GM18519 (cell line): ENCODE measurements at regions not wholly inside any gene's neighbourhood (a gene's known extent, or its start where the extent isn't known, plus 50 kb on each side); places are given as distances from the start of the nearest gene placed in this dataset.

ENCODE experiments used
- ATAC-seq: cut with Tn5 transposase; IDR thresholded peaks from one replicate; pipeline ENCODE4 v1.9.1; 2021; ENCODE audit warnings: mild to moderate bottlenecking, moderate library complexity; ENCODE audit not compliant: unreplicated experiment, low FRiP score

DNA sequence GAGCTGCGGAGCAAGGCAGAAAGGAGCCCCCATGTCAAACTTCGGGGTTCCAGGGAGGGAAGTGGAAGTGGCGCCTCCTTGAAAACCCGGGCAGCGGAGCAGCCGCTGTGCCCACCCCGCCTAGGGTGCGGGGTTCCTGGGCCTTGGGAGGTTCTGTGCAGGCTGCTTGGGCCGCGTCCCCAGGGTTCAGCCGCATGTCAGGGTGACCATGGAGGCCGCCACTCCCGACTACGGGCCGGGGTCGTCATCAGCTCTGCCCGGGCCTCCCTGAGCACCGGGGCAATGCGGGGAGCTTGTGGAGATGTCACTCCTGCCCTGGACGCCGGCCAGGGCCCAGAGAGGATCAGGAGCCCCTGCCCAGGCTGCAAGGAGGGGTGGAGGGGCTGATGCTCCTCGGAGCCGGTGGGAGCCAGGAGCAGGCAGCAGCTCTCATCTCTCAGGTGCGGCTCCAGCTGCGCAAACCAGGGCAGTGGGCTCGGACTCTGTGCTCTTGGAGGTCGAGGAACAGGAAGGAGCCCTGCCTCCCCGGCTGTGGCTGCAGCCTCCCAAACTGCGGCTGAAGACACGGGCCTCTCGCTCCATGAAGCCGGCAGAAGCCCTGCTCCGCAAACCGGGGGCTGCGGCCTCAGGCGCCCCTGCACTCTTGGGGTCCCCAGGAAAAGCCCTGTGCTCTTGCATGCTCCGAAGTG, 1286.5 kb downstream of the TMEM121 start:
- ATAC-seq, result no peak

DNA sequence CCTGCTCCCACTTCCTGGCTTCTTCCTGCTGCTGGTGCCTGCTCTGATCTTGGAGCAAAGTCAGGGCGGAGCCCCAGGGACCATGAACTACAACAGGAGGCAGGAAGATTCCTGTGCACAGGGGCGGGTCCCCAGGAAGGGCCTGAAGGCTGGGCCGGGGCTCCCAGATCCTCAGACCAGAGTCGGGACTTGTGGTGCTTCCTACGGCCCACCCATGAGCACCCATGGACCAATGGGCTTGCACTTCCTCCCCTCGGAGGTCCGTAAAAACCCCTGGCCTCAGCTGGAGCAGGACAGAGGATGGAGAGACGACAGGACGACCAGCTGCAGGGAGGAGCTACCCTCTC, 1287.1 kb downstream of the TMEM121 start:
- no peak for ATAC-seq

DNA sequence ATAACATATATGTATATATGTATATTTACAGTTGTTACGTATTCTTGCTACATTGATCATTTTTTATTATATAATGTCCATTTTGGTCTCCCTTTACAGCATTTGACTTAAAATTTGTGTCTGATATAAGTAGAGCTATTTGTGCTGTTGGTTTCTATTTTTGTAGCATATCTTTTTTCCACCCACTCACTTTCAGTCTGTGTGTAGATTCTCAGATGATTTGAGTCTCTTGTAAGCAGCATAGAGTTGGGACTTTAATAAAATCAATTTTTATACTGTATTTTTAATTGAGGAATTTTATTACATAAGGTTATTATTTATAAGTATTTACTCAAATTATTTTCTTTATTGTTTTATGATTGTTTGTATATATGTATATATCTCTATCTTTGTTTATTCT, 1293.7 kb downstream of the TMEM121 start:
- ATAC-seq, result no peak

DNA sequence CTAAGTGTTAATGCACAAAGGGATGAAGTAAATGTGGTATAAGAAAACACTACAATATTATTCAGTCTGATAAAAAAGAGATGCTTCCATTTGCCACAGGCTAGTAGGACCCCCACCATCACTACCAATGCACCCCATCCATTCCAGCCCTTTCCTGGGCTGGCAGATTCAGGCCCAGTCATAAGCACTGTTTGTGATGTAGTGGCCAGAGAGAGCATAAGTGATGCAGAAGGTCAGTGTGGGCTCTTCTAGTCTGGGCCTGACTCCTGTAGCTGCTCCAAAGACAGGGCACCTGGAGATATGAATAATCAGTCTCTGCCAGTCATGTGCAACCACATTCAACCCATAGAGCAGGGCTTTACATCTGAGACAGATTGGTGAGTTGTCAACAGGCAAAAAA, 1294.7 kb downstream of the TMEM121 start:
- no peak for ATAC-seq

DNA sequence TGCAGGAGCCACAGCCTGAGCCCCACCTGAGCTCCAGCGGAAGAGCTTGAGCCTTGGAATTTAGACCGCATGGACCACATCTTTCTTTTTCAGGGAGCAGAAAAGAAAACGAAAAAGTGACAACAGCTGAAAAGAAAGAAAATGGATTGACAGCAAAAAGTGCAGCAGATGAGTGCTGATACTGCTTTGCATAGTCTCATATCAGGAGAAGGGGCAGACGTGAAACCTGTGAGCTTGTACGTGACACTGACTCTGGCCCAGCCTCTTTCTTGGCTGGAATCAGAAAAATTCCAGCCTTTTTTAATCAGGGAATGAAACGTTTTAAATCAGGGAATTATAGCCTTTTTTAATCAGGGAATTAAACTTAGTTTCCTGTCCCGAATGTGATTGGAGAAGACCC, 1296.5 kb downstream of the TMEM121 start:
- ATAC-seq, result no peak

DNA sequence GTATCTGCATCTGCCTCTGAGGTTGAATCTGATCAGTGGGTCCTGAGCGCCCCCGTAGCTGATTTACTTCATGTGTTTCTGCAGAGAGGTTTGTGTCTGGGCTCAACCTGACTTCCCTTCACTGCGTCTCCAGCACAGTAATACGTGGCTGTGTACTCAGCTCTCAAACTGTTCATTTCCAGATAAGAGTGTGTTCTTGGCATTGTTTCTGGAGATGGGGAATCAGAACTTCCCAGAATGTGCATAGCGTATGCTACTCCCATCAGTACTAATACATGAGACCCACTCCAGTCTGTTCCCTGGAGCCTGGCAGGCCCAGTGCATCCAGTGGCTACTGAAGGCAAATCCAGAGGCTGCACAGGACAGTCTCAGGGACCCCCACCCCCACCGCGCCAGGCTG, 1297.2 kb downstream of the TMEM121 start:
- no peak for ATAC-seq

DNA sequence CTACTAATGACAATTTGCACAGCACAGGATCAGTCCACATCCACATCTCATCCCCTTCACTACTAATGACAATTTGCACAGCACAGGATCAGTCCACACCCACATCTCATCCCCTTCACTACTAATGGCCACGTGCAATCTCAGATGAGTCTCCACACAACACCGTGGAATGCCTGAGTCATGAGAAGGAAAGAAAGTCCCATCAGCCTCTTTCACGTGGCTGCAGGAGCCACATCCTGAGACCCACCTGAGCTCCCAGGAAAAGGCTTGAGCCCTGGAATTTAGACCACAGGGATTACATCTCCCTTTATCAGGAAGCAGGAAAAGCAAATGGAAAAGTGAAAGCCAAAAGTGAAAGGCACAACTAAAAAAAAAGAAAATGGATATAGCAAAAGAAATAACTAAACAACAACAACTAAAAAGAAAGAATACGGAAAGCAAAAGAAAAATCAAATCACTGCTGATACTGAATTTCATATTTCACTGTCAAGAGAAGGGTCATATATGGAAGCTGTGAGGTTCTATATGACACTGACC, 1300.5 kb downstream of the TMEM121 start:
- no peak for ATAC-seq

DNA sequence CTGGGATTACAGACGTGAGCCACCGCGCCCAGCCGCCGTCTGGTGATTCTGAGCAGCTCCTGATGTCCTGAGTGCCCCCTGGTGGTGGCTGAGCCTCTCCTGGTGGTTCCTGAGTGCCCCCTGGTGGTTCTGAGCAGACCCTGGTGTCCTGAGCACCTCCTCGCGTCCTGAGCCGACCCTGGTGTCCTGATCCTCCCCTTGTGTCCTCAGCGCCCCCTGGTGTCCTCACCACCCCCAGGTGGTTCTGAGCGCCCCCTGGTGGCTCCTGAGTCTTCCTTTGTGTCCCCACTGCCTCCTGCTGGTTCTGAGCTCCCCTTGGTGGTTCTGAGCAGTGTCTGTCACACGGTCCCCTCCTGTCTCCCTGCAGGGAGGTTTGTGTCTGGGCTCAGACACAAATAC, 1304.9 kb downstream of the TMEM121 start:
- ATAC-seq, result peak; percentile 61

DNA sequence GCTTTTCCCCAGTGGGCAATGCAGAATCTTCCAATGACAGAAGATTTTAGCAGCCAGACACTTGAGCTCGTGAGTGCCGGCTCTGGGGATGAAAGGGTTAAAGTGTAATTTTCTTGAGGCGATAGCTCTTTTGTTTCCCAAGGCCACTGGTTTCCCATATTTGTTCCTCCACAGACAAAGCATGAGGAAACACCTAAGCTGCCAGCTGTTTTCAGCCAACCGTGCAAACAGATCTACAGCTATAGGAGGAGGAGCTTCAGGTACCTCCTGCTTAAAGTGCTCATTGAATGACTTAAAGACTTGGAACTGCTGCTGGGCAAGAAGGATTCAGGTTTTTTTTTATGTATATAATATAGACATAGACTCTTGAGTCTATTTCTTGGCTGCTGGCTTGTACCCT, 1311.5 kb downstream of the TMEM121 start:
- no peak for ATAC-seq

DNA sequence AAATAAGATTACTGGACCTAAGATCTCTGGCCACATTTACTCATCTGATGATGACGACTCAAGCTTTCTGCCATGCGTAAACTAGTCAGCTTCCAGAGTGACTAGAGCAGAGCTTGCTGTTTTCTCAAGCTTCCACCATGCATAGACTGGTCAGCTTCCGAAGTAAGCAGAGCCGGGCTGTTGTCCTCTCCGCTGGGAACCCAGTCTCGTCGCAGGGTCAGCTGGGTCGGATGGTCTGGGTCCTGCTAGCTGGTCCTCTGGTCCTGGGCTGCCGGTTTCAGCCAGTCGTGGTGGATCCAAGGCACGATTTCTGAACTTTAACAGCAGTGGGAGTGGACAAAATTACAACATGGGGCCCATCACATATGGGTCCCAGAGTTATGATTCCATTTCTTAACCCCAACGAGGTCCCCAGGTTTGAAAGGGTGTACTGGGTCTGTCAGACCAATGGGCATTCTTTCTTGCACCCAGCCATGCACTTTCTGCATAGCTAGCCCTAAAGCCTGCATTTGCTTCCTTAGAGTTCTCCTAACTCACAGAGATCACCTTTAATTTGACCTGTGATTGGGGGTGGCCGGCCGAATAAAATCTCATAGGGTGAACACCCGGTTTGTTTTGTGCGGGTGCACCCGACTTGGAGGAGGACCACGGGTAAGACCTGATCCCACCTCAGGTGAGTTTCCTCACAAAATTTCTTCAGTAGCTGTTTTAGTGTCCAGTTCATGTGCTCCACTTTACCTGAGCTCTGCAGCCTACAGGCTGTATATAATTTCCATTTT, 1312.8 kb downstream of the TMEM121 start:
- no peak for ATAC-seq

DNA sequence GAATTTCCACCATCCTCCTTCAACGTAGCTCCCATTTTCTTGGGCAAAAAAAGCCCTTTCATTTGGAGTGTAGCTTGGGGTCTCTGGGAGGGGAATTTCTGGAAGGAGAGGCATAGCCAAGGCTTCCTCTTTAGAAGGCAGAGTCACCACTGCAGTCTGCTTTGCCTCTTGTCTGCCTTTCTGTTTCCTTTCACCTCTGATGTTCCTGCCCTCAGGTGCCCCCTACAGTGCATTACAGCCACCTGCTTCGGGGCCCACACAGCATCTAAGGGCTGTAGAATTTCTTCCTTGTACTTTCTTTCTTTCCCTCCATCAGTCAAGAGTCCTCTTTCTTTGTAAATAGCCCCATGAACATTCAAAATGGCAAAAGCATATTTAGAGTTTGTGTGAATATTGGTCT, 1313.9 kb downstream of the TMEM121 start:
- no peak for ATAC-seq

DNA sequence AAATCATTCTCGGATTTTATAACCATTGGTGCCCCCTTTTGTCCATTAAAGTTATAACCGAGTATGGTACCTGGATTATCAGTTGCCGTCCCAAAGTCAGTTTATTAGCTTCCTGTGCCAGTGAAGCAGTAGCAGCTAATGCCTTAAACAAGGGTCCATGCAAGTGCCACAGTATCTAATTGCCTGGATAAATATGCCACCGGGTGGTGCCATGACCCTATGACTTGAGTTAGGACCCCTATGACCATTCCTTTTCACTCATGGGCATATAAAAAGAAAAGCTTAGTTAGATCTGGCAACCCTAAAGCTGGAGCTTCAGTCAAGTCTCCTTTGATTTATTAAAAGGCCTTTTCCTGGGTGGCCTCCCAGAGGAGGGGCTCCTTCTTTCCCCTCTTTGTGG, 1314.6 kb downstream of the TMEM121 start:
- no peak for ATAC-seq

DNA sequence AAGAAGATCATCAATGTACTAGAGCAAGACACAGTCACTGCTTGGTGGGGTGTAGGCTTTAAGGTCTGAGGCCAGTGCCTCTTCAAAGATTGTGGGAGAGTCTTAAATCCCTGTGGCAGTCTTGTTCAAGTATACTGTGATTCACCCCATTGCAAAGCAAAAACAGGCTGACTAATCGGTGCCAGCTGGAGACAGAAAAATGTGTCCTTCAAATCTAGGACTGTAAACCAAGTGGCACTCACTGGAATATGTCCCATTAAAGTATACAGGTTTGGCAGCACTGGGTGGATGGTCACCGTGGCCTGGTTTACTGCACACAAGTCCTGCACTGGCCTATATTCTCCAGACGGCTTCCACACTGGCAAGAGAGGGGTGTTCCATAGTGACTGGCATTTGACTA, 1315.3 kb downstream of the TMEM121 start:
- no peak for ATAC-seq

DNA sequence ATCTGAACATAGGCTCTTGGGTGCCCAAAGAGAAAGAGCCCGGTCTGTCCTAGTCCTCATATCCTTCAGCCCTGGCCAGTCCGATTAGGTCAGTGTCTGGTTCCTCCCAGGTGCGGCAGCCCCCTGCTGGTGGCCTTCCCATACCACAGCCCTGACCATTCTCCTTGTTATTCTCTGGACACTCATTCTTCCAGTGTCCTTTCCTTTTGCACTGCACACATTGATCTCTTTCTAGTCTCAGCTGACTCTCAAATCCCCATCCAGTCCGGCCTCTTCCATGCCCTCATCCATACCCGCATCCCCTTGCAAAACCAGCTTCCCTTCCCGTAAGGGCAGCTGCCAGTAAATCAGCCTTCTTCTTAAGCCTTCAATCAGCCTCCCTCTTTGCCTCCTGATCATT, 1316.3 kb downstream of the TMEM121 start:
- ATAC-seq, result no peak

DNA sequence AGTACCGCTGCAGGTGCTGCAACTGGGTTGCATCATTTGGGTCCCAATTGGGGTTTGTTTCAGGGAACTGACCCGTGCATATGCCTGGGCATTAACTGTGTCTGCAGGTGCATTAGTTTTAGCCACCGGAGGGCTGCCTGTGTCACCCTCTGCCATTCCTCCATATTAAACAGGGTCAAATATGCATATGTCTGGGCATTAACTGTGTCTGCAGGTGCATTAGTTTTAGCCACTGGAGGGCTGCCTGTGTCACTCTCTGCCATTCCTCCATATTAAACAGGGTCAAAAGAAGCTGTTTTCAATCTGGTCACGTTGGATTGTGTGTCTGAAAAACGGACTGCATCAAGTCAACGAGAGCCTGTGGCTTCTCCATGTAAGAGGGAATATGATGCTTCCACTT, 1317.0 kb downstream of the TMEM121 start:
- ATAC-seq, result no peak

DNA sequence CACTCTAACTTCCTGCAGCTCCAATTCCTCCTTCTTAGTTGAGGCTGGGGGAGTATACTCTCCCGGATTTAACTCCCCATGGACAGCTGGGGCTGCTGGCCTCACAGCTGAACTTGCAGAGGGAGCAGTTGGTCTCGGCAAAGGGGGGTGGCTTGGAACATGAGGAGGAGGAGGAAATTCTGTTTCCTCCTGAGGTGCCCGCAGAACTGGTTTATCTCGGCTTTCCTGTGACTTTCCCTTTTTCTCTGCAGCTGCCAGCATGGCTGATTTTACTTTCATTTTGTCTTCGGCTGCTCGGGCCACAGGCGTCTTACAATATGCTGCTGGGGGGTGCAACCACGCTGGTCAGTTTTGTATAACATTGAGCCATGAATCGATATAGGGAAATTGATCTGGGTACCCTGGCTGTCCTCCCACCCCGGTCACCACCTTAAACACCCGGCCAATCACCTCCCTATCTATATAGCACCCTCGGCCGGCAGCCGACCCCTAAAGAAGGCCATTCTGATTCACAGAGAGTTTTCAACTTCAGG, 1317.6 kb downstream of the TMEM121 start:
- ATAC-seq, result no peak

DNA sequence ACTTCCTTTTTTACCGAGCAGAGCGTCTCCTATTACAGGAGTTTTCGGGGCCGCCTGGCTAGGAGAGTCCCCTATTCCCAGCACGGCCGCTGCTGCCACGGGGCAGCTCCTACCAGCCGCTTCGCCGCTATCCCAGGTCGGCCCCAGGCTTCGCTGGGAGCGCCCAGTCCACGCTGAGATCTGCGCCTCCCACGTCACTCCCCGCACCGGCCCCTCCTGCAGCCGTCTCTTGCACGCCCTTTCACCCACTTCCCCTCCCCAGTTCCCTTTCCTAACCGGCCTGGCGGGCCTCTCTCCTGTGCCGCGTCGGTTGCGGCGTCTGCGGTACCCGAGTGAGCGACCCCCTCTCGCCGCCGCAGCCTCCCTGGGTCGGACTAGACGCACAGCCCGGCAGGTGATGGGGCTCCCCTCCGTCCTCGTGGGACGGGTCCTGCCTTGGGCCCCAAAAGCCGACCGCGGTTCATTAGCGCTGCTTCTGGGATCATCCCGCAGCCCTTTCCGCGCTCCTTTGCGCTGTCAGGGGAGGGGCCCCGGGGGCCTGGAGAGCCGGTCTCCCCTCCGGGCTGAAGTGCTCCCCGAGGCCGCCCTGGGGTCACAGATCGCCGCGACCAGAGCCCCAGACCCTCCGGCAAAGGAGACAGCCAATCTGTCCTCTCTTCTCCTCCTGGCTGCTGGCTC, 1318.4 kb downstream of the TMEM121 start:
- no peak for ATAC-seq

DNA sequence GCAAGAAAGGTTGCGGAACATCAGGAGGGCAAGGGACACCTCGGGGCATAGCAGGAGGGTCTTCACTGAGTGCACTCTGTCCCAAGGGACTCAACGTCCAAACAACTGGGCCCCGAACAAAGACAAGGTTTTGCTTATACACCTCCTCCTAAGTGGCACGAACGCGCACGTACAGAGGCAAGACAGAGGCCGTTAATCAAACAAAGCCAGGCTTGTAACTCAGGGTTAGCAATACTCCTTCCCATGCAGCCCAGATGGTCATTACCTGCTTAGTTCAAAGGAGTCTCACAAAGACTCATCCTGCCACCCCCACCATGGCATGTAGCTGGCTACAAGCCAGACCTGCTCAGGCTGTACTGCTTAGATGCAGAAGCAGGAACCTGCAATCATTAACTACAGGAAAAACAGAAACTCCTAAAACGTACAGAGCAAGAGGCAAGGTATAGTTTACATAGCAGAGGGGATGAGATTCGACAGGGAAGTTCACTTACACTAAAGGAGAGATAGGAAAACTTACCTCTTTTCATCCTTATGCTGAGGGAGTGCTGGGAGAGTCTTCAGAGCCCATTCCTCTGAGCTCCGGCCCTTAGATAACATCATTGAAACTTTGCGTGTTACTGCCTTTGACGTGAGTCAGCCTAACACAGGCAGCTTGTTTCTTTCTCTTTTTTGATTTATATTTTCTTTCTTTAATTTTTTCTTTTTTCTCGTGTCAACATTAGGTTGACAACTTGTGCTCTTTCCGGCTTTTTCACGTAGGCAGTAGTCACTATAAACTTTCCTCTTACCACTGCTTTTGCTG, 1319.1 kb downstream of the TMEM121 start:
- no peak for ATAC-seq

DNA sequence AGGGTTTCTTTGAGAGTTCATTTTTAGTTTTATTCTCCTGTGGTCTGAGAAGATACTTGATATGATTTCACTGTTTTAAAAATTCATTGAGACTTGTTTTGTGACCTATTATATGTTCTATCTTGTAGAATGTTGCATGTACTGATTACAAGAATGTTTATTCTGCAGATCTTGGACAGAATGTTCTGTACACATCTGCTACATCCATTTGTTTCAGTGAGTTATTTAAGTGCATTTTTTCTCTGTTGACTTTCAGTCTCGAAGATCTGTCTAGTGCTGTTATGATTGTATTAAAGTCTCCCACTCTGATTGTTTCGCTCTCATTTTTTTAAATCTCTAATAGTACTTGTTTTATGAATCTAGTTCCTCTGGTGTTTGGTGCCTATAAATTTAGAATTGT, 1319.8 kb downstream of the TMEM121 start:
- ATAC-seq, result no peak

DNA sequence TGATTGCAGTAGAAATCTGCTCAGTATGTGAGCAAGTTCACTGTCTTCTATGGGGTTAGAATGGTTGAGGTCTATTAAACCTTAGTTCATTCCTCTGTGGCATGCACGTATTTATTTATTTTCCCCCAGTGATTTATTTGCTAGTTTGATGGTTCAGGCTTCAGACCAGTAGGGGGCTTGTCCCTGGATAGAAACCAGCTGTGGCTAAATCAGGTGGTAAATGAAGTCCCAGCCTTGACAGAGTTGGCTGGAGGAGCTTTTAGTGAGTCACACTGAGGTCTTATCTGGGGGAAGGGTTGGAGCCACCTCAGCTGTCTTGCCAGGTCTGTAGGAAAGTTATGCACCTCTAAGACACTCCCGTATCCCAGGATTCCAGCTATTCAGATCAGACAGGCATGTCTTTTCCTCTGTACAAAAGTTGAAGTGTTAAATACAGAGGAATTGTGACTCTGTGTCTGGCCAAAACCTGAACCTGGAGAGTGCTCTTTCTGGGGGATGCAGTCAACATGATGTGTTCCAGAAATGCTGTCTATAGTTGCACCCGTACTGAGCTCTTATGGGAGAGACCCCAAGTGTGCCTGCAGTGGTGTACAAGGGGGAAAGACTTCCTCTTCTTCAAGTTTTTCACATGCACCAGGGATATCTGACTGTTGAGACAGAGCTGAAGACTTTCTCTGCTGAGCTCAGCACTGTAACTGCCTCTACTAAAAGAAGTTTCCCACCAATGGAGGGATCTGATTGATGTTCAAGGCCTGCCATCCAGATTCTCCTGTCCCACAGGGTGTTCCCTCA, 1322.1 kb downstream of the TMEM121 start:
- ATAC-seq, result no peak
